ENCODE measurements at regions not wholly inside any gene's neighbourhood (a gene's known extent, or its start where the extent isn't known, plus 50 kb on each side); places are given as distances from the start of the nearest gene placed in this dataset.

DNA sequence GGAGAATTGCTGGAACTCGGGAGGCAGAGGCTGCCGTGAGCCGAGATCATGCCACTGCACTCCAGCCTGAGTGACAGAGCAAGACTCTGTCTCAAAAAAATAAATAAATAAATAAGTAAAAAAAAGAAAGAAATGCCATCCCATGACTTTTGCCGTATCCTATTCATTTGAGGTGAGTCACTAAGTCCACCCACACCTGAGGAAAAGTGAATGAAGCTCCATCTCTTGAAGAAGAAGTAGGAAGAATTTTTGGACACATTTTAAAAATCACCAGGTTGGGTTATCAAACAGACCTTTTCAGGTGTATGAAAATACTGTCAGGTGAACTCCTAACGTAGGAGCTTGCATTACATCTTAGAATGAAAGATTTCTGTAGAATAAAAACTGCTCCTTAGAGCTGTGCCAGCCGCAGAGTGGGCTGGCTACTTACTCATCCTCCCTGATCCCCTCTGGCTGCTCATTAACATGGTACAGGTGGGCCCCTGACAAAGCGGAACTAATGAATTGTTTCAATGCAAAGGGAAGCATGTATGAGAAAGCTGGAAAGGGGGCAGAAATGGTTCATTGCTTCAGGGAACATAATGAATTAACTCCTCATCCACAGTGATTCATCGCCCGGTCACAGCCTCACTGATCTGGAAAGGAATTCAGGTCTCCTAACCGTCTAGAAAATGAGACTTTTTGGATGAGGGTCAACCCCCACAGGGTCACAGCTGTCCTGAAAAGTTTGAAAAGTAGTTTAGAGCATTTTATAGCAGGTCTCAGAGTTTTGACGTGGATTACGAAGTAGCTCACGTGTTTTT lies 191.4 kb downstream of the SPP2 start:
- TF ChIP-seq POLR2A (IDR thresholded peaks at IDR 0.05; ENCODE audit: low read depth) (no peak), EP300 (IDR thresholded peaks at IDR 0.05) (no peak)
- TF ChIP-seq, protein P1, sequence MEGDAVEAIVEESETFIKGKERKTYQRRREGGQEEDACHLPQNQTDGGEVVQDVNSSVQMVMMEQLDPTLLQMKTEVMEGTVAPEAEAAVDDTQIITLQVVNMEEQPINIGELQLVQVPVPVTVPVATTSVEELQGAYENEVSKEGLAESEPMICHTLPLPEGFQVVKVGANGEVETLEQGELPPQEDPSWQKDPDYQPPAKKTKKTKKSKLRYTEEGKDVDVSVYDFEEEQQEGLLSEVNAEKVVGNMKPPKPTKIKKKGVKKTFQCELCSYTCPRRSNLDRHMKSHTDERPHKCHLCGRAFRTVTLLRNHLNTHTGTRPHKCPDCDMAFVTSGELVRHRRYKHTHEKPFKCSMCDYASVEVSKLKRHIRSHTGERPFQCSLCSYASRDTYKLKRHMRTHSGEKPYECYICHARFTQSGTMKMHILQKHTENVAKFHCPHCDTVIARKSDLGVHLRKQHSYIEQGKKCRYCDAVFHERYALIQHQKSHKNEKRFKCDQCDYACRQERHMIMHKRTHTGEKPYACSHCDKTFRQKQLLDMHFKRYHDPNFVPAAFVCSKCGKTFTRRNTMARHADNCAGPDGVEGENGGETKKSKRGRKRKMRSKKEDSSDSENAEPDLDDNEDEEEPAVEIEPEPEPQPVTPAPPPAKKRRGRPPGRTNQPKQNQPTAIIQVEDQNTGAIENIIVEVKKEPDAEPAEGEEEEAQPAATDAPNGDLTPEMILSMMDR (IDR thresholded peaks at IDR 0.05), result no peak

All from esophagus muscularis mucosa (tissue), 4 donors.